ENCODE measurements at regions not wholly inside any gene's neighbourhood (a gene's known extent, or its start where the extent isn't known, plus 50 kb on each side); places are given as distances from the start of the nearest gene placed in this dataset.
"Not testable (repeated sequence)": the region's sequence is repeated elsewhere in the genome, so short reads cannot be mapped to it uniquely, and the experiment has no call there.

- Histone ChIP-seq H3K27ac (no peak overlapping the region), H3K4me2 (no peak overlapping the region), H3K27me3 (ENCODE audit: insufficient read depth, low read depth) (no peaks in the 10 kb centered on the region), H3K36me3 (ENCODE audit: low read depth) (no peaks in the 10 kb centered on the region), H2AFZ (no peak overlapping the region), H3K9me2 (ENCODE audit: insufficient read depth) (no peaks in the 10 kb centered on the region), H3F3A (ENCODE audit: insufficient read depth, low read depth) (no peaks in the 10 kb centered on the region), H3K4me3 (no peak overlapping the region), H4K20me1 (ENCODE audit: insufficient read depth) (no peaks in the 10 kb centered on the region), H3K79me2 (ENCODE audit: low read depth) (no peaks in the 10 kb centered on the region), H3K9me3 (ENCODE audit: insufficient read depth, low read depth) (no peaks in the 10 kb centered on the region), H3K4me1 (replicated peaks; ENCODE audit: insufficient read depth) (no peaks in the 10 kb centered on the region)
- ChIA-PET CTCF (no interaction called here), POLR2A (ENCODE audit: unreplicated experiment) (no interaction called here)
- TF ChIP-seq CTCF (conservative IDR thresholded peaks at IDR 0.05) (no peak), EZH2 (IDR thresholded peaks at IDR 0.05; ENCODE audit: low read depth) (no peak)
- BruUV-seq (replicated peaks) = no TSS peak
- intact Hi-C loops (cut with micrococcal nuclease; ENCODE audit: unreplicated experiment) = no loop called here
- DNase-seq = no peak
These were observed 331.9 kb upstream of the NDST3 start for GRCh38 chr4:117702353-117702752.

- Histone ChIP-seq H2AFZ (no peak overlapping the region), H4K20me1 (ENCODE audit: insufficient read depth) (no peaks in the 10 kb centered on the region), H3K36me3 (ENCODE audit: low read depth) (no peaks in the 10 kb centered on the region), H3K27ac (no peak overlapping the region), H3K79me2 (ENCODE audit: low read depth) (no peaks in the 10 kb centered on the region), H3F3A (ENCODE audit: insufficient read depth, low read depth) (no peaks in the 10 kb centered on the region), H3K27me3 (ENCODE audit: insufficient read depth, low read depth) (no peaks in the 10 kb centered on the region), H3K4me2 (no peak overlapping the region), H3K4me1 (replicated peaks; ENCODE audit: insufficient read depth) (no peaks in the 10 kb centered on the region), H3K4me3 (no peak overlapping the region), H3K9me3 (ENCODE audit: insufficient read depth, low read depth) (no peaks in the 10 kb centered on the region), H3K9me2 (ENCODE audit: insufficient read depth) (no peaks in the 10 kb centered on the region)
- POLR2A ChIA-PET (ENCODE audit: unreplicated experiment) = no interaction called here
- TF ChIP-seq EZH2 (IDR thresholded peaks at IDR 0.05; ENCODE audit: low read depth) = no peak
- TF ChIP-seq CTCF (conservative IDR thresholded peaks at IDR 0.05) = no peak
- no TSS peak for BruUV-seq (replicated peaks)
- DNase-seq = no peak
- intact Hi-C loops (cut with micrococcal nuclease; ENCODE audit: unreplicated experiment) = no loop called here
- CTCF ChIA-PET = no interaction called here
These were observed 329.6 kb upstream of the NDST3 start for GRCh38 chr4:117704721-117705120.

- H3K4me2 ChIP-seq = no peak overlapping the region
- ChIA-PET CTCF (no interaction called here), POLR2A (ENCODE audit: unreplicated experiment) (no interaction called here)
- no peaks in the 10 kb centered on the region for H3K9me3 ChIP-seq (ENCODE audit: insufficient read depth, low read depth)
- H3K27ac ChIP-seq = no peak overlapping the region
- no peak overlapping the region for H3K4me3 ChIP-seq
- no peaks in the 10 kb centered on the region for H3K4me1 ChIP-seq (replicated peaks; ENCODE audit: insufficient read depth)
- DNase-seq = no peak
- TF ChIP-seq EZH2 (IDR thresholded peaks at IDR 0.05; ENCODE audit: low read depth) = no peak
- no peak for TF ChIP-seq CTCF (conservative IDR thresholded peaks at IDR 0.05)
- no peaks in the 10 kb centered on the region for H3K36me3 ChIP-seq (ENCODE audit: low read depth)
- BruUV-seq (replicated peaks) = no TSS peak
- no peak overlapping the region for H2AFZ ChIP-seq
- H3K27me3 ChIP-seq (ENCODE audit: insufficient read depth, low read depth) = no peaks in the 10 kb centered on the region
- intact Hi-C loops (cut with micrococcal nuclease; ENCODE audit: unreplicated experiment) = no loop called here
- no peaks in the 10 kb centered on the region for H3K79me2 ChIP-seq (ENCODE audit: low read depth)
- H4K20me1 ChIP-seq (ENCODE audit: insufficient read depth) = no peaks in the 10 kb centered on the region
- no peaks in the 10 kb centered on the region for H3K9me2 ChIP-seq (ENCODE audit: insufficient read depth)
- H3F3A ChIP-seq (ENCODE audit: insufficient read depth, low read depth) = no peaks in the 10 kb centered on the region
These were observed 293.6 kb upstream of the NDST3 start for GRCh38 chr4:117740736-117741135.

- POLR2A ChIA-PET (ENCODE audit: unreplicated experiment); H3K36me3 ChIP-seq (ENCODE audit: low read depth); H3K79me2 ChIP-seq (ENCODE audit: low read depth); BruUV-seq (replicated peaks); CTCF ChIA-PET; H3F3A ChIP-seq (ENCODE audit: insufficient read depth, low read depth); H3K9me2 ChIP-seq (ENCODE audit: insufficient read depth); H3K9me3 ChIP-seq (ENCODE audit: insufficient read depth, low read depth); H4K20me1 ChIP-seq (ENCODE audit: insufficient read depth); intact Hi-C loops (cut with micrococcal nuclease; ENCODE audit: unreplicated experiment); DNase-seq; H2AFZ ChIP-seq; H3K4me2 ChIP-seq; H3K27ac ChIP-seq; H3K4me1 ChIP-seq (replicated peaks; ENCODE audit: insufficient read depth); H3K27me3 ChIP-seq (ENCODE audit: insufficient read depth, low read depth); H3K4me3 ChIP-seq: not testable (repeated sequence)
These were observed 288.9 kb upstream of the NDST3 start for GRCh38 chr4:117745379-117745778.

All from PC-9 (cell line).